Muscle of leg (tissue), 3 donors: ENCODE measurements at regions not wholly inside any gene's neighbourhood (a gene's known extent, or its start where the extent isn't known, plus 50 kb on each side); places are given as distances from the start of the nearest gene placed in this dataset.
"Not testable (repeated sequence)": the region's sequence is repeated elsewhere in the genome, so short reads cannot be mapped to it uniquely, and the experiment has no call there.

Source experiments
- DNase-seq: peaks from one replicate; pipeline ENCODE4 v3.0.0; 2013
- H3K27ac ChIP-seq: one replicate; pipeline ENCODE4 v1.5.1; 2013; ENCODE audit warnings: mild to moderate bottlenecking, low read length, control low read depth
- H3K27me3 ChIP-seq: one replicate; pipeline ENCODE4 v1.6.1; 2013; ENCODE audit warnings: low read length; ENCODE audit not compliant: control insufficient read depth, insufficient read depth
- H3K36me3 ChIP-seq: one replicate; pipeline ENCODE4 v1.6.1; 2013; ENCODE audit warnings: low read length; ENCODE audit not compliant: control insufficient read depth, insufficient read depth
- H3K4me1 ChIP-seq: one replicate; pipeline ENCODE4 v1.6.1; 2013; ENCODE audit warnings: low read length; ENCODE audit not compliant: control insufficient read depth, insufficient read depth
- H3K4me3 ChIP-seq: one replicate; pipeline ENCODE4 v1.5.1; 2013; ENCODE audit warnings: low read length, control low read depth
- H3K9me3 ChIP-seq: replicated peaks from 2 replicates; pipeline ENCODE4 v1.6.1; 2013; ENCODE audit warnings: low read depth, low read length; ENCODE audit not compliant: control insufficient read depth
- WGBS: methylation state at CpG from one replicate; pipeline ENCODE4 v1.1.5; 2013; ENCODE audit warnings: missing lambda C conversion rate; ENCODE audit not compliant: insufficient coverage; 5-methylcytosine and 5-hydroxymethylcytosine counted together

DNA sequence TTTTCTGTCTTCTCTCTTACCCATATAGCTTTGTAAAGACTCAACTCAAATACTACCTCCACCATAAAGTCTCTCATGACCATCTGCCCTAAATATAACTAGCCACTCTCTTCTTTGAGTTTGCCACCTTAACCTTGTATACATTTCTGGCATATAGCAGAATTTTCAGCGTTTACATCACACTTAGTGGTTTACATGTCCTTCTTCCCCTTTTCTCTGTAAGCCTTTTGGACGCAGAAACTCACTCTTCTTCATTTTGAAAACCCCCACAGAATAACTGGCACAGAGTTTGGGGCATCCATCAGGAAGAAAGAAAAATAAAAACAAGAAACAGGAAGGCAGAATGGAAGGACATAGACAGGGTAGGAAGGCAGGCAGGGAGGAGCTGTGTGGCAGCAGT lies 131.8 kb upstream of the DUSP10 start:
- Histone ChIP-seq H3K4me3 (no peak overlapping the region), H3K9me3 (no peaks in the 10 kb centered on the region), H3K36me3 (no peaks in the 10 kb centered on the region), H3K27me3 (no peaks in the 10 kb centered on the region), H3K4me1 (no peaks in the 10 kb centered on the region), H3K27ac (no peak overlapping the region)
- DNase-seq, result no peak
- WGBS, result 88% methylated on average over 1 of the region's 2 CpGs

- Histone ChIP-seq H3K27me3 (no peaks in the 10 kb centered on the region), H3K4me1 (no peaks in the 10 kb centered on the region), H3K36me3 (no peaks in the 10 kb centered on the region), H3K9me3 (no peaks in the 10 kb centered on the region), H3K27ac (no peak overlapping the region), H3K4me3 (no peak overlapping the region)
- 78% methylated on average over 2 of the region's 6 CpGs for WGBS
- no peak for DNase-seq
These were observed 129.2 kb upstream of the DUSP10 start for GRCh38 chr1:221871056-221871455.

DNA sequence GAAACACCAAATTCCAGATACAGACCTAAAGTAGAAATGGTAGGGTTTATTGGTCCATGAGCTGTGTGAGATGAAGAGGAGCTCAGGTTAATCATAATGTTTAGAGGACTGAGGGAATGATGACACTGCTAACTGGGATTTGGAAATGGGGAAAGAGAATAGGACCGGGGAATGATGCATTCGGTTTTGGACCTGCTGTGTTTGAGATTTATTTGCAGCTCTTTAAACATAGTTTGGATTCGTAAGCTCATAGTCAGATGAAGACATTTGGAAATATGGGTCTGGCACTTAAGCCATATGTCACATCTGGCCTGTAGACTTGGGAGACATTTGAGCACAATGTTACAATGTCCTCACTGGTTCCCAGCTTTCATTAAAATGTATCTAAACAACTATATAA lies 127.9 kb upstream of the DUSP10 start:
- no peaks in the 10 kb centered on the region for H3K36me3 ChIP-seq
- peaks cover 6% of the 10 kb centered on the region for H3K4me1 ChIP-seq
- no peak overlapping the region for H3K27ac ChIP-seq
- DNase-seq, result peak; percentile 45
- no peaks in the 10 kb centered on the region for H3K27me3 ChIP-seq
- H3K9me3 ChIP-seq, result no peaks in the 10 kb centered on the region
- no peak overlapping the region for H3K4me3 ChIP-seq
- 44% methylated on average over 3 of the region's 3 CpGs for WGBS

- Histone ChIP-seq H3K4me1 (peaks cover 6% of the 10 kb centered on the region), H3K27ac (no peak overlapping the region), H3K9me3 (no peaks in the 10 kb centered on the region), H3K36me3 (no peaks in the 10 kb centered on the region), H3K4me3 (no peak overlapping the region), H3K27me3 (no peaks in the 10 kb centered on the region)
- WGBS, result no CpG with 5 or more reads among the region's 3 CpGs
- DNase-seq, result peak; percentile 66
These were observed 126.9 kb upstream of the DUSP10 start for GRCh38 chr1:221868593-221869303.

DNA sequence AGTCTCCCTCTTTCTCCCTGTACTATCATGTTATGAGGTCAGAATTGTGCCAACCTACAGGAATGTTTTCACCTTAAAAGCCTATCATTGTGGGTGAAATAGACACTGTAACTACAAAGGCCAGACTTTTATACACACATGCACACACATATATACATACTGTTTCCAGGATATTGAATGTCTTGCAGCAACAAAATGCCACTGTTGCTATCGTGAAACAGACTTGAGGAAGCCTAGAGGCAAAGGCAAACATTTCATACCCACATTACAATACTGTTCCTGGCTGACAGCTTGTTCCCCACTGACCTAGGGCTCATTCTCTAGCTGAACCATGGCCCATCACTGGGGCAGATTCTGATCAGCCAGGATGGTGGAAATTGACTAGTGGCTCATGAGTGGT lies 125.1 kb upstream of the DUSP10 start:
- peaks cover 6% of the 10 kb centered on the region for H3K4me1 ChIP-seq
- H3K36me3 ChIP-seq, result no peaks in the 10 kb centered on the region
- H3K9me3 ChIP-seq, result no peaks in the 10 kb centered on the region
- WGBS, result no CpG with 5 or more reads among the region's 1 CpG
- no peak for DNase-seq
- H3K4me3 ChIP-seq, result no peak overlapping the region
- no peak overlapping the region for H3K27ac ChIP-seq
- no peaks in the 10 kb centered on the region for H3K27me3 ChIP-seq

DNA sequence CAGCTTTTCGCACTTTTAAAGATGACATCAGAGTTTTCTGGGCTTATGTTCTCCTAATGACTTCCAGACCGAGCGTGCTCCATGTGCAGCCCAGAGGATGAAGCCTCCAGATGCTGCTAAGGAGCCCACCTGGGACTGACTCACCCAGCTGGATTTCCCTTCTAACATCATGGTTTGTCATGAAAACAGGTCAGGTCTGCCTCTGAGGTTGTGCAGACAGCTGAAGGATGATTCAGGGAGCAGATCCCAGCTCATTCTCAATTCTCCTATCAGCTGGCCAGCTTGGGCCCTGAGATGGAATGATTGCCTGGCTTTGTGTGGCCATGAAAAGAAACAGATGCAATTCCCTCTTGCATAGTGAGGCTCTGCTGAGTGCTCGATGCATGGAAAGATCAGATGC lies 123.9 kb upstream of the DUSP10 start:
- no peaks in the 10 kb centered on the region for H3K9me3 ChIP-seq
- peaks cover 6% of the 10 kb centered on the region for H3K4me1 ChIP-seq
- no peak overlapping the region for H3K4me3 ChIP-seq
- H3K27me3 ChIP-seq, result no peaks in the 10 kb centered on the region
- H3K36me3 ChIP-seq, result no peaks in the 10 kb centered on the region
- WGBS, result 35% methylated on average over 4 of the region's 4 CpGs
- peak; percentile 94 for DNase-seq
- no peak overlapping the region for H3K27ac ChIP-seq

DNA sequence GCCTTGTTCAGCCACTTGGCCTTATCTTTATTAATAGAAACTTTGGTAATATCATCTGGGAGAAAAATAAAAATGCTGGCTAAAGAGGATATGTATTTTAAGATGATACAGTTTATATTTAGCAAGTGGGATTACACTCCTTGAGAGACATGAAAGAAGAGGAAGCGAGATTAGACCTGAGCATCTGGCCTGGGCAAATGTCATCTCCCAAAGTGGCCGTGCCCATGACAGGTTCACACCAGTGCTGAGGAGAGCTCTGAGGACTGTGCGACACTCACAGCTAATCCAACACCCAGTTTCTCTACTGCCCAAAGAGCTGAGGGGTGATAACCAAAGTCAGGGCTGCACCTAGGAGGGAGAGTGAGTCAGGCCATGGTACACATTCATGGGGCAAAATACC lies 121.7 kb upstream of the DUSP10 start:
- H3K4me1 ChIP-seq, result peaks cover 6% of the 10 kb centered on the region
- DNase-seq, result no peak
- no peaks in the 10 kb centered on the region for H3K9me3 ChIP-seq
- H3K36me3 ChIP-seq, result no peaks in the 10 kb centered on the region
- H3K27me3 ChIP-seq, result no peaks in the 10 kb centered on the region
- 80% methylated on average over 1 of the region's 3 CpGs for WGBS
- H3K4me3 ChIP-seq, result no peak overlapping the region
- H3K27ac ChIP-seq, result no peak overlapping the region

DNA sequence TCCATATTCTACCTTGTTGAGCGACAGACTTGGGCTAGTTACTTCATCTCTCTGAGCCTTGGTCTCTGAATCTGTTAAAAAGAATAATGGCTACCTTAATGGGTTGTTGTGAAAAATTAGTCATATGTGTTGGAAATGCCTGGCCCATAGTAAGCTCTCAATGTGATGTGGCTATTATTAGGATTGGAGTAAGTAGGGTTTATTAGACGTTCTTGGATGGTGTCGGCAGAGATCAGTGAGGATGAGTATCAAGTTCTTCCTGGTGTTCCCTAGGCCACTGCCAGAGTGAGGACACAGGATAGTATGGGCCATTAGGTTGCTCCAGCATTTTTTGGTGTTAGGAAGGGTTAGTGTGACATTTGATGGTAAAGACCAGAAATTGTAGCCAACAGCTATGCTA lies 121.1 kb upstream of the DUSP10 start:
- no peaks in the 10 kb centered on the region for H3K36me3 ChIP-seq
- H3K4me1 ChIP-seq, result peaks cover 6% of the 10 kb centered on the region
- no peak overlapping the region for H3K4me3 ChIP-seq
- 87% methylated on average over 3 of the region's 3 CpGs for WGBS
- no peaks in the 10 kb centered on the region for H3K27me3 ChIP-seq
- no peak for DNase-seq
- no peak overlapping the region for H3K27ac ChIP-seq
- no peaks in the 10 kb centered on the region for H3K9me3 ChIP-seq

- Histone ChIP-seq H3K9me3 (no peaks in the 10 kb centered on the region), H3K27ac (no peak overlapping the region), H3K36me3 (no peaks in the 10 kb centered on the region), H3K27me3 (no peaks in the 10 kb centered on the region), H3K4me3 (no peak overlapping the region), H3K4me1 (no peaks in the 10 kb centered on the region)
- peak; percentile 30 for DNase-seq
- 80% methylated on average over 1 of the region's 3 CpGs for WGBS
These were observed 117.1 kb upstream of the DUSP10 start for GRCh38 chr1:221858818-221859611.

- 80% methylated on average over 1 of the region's 4 CpGs for WGBS
- DNase-seq, H3K27ac ChIP-seq, H3K4me3 ChIP-seq, H3K36me3 ChIP-seq, H3K27me3 ChIP-seq, H3K9me3 ChIP-seq, H3K4me1 ChIP-seq: not testable (repeated sequence)
These were observed 115.2 kb upstream of the DUSP10 start for GRCh38 chr1:221857094-221857444.
